HG02938 (cell line): ENCODE measurements at regions not wholly inside any gene's neighbourhood (a gene's known extent, or its start where the extent isn't known, plus 50 kb on each side); places are given as distances from the start of the nearest gene placed in this dataset.

ENCODE experiments used
- ATAC-seq: cut with Tn5 transposase; IDR thresholded peaks from one replicate; pipeline ENCODE4 v1.9.1; 2021; ENCODE audit warnings: mild to moderate bottlenecking, moderate library complexity; ENCODE audit not compliant: unreplicated experiment

GRCh38 chr5:97914483-97914882, 731.4 kb upstream of the RIOK2 start:
- ATAC-seq = no peak

- ATAC-seq = no peak
Observed at GRCh38 chr5:97915106-97915505, 732.1 kb upstream of the RIOK2 start.

- no peak for ATAC-seq
Observed at GRCh38 chr5:97918057-97918456, 735.0 kb upstream of the RIOK2 start.

- ATAC-seq = no peak
Observed at GRCh38 chr5:97918620-97919019, 735.6 kb upstream of the RIOK2 start.

- ATAC-seq = no peak
Observed at GRCh38 chr5:97919719-97920118, 736.7 kb upstream of the RIOK2 start.

- ATAC-seq = no peak
Observed at GRCh38 chr5:97922776-97923175, 739.7 kb upstream of the RIOK2 start.

GRCh38 chr5:97923496-97923895, 740.4 kb upstream of the RIOK2 start:
- peak; percentile 70 for ATAC-seq

GRCh38 chr5:97923997-97924396, 741.0 kb upstream of the RIOK2 start:
- ATAC-seq = peak; percentile 54

- no peak for ATAC-seq
Observed at GRCh38 chr5:97929383-97929782, 746.3 kb upstream of the RIOK2 start.

- ATAC-seq = no peak
Observed at GRCh38 chr5:97931829-97932228, 748.8 kb upstream of the RIOK2 start.

- ATAC-seq = no peak
Observed at GRCh38 chr5:97936231-97936630, 753.2 kb upstream of the RIOK2 start.

- ATAC-seq = no peak
Observed at GRCh38 chr5:97937846-97938245, 754.8 kb upstream of the RIOK2 start.

- ATAC-seq = no peak
Observed at GRCh38 chr5:97943036-97943435, 760.0 kb upstream of the RIOK2 start.

- no peak for ATAC-seq
Observed at GRCh38 chr5:97951139-97951538, 768.1 kb upstream of the RIOK2 start.

- ATAC-seq = no peak
Observed at GRCh38 chr5:97955450-97955849, 772.4 kb upstream of the RIOK2 start.

- ATAC-seq = no peak
Observed at GRCh38 chr5:97967292-97967691, 784.2 kb upstream of the RIOK2 start.

- ATAC-seq = no peak
Observed at GRCh38 chr5:97968346-97968745, 785.3 kb upstream of the RIOK2 start.

GRCh38 chr5:97979740-97980139, 793.7 kb upstream of the RGMB start:
- ATAC-seq = no peak

GRCh38 chr5:97980291-97980690, 793.2 kb upstream of the RGMB start:
- no peak for ATAC-seq

- ATAC-seq = no peak
Observed at GRCh38 chr5:97986069-97986468, 787.4 kb upstream of the RGMB start.

GRCh38 chr5:97991236-97991635, 782.2 kb upstream of the RGMB start:
- no peak for ATAC-seq

- ATAC-seq = no peak
Observed at GRCh38 chr5:97998941-97999340, 774.5 kb upstream of the RGMB start.

GRCh38 chr5:98004463-98004862, 769.0 kb upstream of the RGMB start:
- ATAC-seq = no peak

GRCh38 chr5:98016771-98017170, 756.7 kb upstream of the RGMB start:
- no peak for ATAC-seq
